C4-2B (cell line): ENCODE measurements at regions not wholly inside any gene's neighbourhood (a gene's known extent, or its start where the extent isn't known, plus 50 kb on each side); places are given as distances from the start of the nearest gene placed in this dataset.

Experiments used
- H3K27ac ChIP-seq: fragments of 450-650 bp; 2 replicates; pipeline ENCODE4 v1.5.1; 2017
- ZFX ChIP-seq: fragments of 450-650 bp; IDR thresholded peaks from 2 replicates; pipeline ENCODE4 v1.6.1; 2017
- TF ChIP-seq, protein P1 (sequence below): fragments of 450-650 bp; conservative IDR thresholded peaks from 2 replicates; pipeline ENCODE4 v1.5.1; 2017; ENCODE audit warnings: mild to moderate bottlenecking

- no peak overlapping the region for H3K27ac ChIP-seq
- TF ChIP-seq ZFX, result no peak
- TF ChIP-seq, protein P1, sequence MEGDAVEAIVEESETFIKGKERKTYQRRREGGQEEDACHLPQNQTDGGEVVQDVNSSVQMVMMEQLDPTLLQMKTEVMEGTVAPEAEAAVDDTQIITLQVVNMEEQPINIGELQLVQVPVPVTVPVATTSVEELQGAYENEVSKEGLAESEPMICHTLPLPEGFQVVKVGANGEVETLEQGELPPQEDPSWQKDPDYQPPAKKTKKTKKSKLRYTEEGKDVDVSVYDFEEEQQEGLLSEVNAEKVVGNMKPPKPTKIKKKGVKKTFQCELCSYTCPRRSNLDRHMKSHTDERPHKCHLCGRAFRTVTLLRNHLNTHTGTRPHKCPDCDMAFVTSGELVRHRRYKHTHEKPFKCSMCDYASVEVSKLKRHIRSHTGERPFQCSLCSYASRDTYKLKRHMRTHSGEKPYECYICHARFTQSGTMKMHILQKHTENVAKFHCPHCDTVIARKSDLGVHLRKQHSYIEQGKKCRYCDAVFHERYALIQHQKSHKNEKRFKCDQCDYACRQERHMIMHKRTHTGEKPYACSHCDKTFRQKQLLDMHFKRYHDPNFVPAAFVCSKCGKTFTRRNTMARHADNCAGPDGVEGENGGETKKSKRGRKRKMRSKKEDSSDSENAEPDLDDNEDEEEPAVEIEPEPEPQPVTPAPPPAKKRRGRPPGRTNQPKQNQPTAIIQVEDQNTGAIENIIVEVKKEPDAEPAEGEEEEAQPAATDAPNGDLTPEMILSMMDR, result no peak
Measured at GRCh38 chr14:38522724-38523123, 266.8 kb upstream of the CLEC14A start.

DNA sequence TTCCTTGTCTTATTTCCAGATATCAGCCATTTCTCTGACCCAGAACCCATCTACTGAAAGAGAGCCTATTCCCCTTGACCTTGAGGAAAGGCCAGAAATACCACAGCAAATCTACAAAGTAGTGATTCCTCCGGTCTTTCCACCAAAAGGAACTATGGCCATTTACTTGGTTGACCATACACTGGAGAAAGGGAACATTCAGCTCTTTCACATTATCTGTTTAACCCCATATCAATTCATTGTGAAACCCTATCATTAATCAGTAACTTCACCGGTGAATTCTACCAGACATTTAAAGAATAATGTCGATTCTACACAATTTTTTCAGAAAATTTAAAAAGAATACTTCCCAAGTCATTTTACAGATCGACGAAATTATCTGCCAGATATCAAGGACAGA is 265.7 kb upstream of the CLEC14A start:
- no peak overlapping the region for H3K27ac ChIP-seq
- TF ChIP-seq ZFX, result no peak
- TF ChIP-seq, protein P1, result no peak

DNA sequence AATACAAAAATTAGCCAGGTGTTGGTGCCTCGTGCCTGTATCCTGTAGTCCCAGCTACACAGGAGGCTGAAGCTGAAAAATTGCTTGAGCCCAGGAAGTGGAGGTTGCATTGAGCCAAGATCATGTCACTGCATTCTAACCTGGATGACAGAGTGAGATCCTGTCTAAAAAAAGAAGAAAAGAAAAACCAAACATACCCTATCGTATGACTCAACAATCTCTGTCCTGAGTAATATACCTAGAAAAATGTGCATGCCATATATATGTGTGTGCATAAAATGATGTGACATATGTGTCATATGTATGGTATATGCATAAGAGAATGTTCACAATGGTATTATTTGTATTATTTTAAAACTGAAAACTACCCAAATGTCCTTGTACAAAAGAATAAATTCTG is 261.5 kb upstream of the CLEC14A start:
- no peak overlapping the region for H3K27ac ChIP-seq
- no peak for TF ChIP-seq ZFX
- TF ChIP-seq, protein P1, result no peak

- TF ChIP-seq ZFX, result no peak
- TF ChIP-seq, protein P1, result no peak
- H3K27ac ChIP-seq, result no peak overlapping the region
Measured at GRCh38 chr14:38512236-38512635, 256.3 kb upstream of the CLEC14A start.

DNA sequence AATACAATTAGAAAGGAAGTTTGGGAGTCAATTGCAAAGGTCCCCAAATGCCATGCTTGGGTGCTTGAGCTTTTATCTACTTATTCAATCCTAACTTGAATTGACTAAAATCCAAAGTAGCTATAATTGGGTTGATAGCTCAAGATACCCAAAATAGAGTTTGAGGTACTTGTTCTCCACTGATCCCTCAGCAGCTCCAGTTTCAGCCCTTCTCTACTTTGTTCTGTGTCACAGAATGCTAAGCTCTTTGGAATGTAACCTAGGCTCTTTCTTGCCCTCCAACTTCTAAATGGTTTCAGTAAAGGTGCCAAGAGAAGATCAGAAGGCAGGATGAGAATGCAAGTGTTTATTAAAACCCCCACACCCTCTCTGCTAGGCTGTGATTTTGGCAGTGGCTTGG is 251.4 kb upstream of the CLEC14A start:
- TF ChIP-seq, protein P1, result no peak
- no peak for TF ChIP-seq ZFX

DNA sequence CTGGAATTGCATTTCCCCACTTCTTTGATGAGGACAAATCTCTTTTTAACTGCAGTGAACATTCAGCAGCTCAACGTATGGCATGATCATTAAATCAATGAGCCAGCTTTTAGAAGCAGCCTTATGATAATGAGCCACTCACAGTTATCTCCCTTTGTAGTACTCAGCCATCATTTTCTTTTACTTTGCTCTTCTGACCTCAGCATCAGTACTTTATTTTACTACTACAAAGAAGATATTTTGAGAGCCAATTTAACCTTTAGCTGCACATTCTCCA is 250.0 kb upstream of the CLEC14A start:
- no peak for TF ChIP-seq ZFX
- no peak overlapping the region for H3K27ac ChIP-seq

More for the DNA sequence above, 251.4 kb upstream of the CLEC14A start:
- no peak overlapping the region for H3K27ac ChIP-seq

GRCh38 chr14:38505221-38505972 is 249.5 kb upstream of the CLEC14A start:
- no peak overlapping the region for H3K27ac ChIP-seq
- TF ChIP-seq, protein P1, result no peak
- no peak for TF ChIP-seq ZFX

- H3K27ac ChIP-seq, result no peak overlapping the region
- TF ChIP-seq, protein P1, result no peak
- no peak for TF ChIP-seq ZFX
Measured at GRCh38 chr14:38504175-38504574, 248.3 kb upstream of the CLEC14A start.
